ENCODE measurements at regions not wholly inside any gene's neighbourhood (a gene's known extent, or its start where the extent isn't known, plus 50 kb on each side); places are given as distances from the start of the nearest gene placed in this dataset.
"Not testable (repeated sequence)": the region's sequence is repeated elsewhere in the genome, so short reads cannot be mapped to it uniquely, and the experiment has no call there.

DNA sequence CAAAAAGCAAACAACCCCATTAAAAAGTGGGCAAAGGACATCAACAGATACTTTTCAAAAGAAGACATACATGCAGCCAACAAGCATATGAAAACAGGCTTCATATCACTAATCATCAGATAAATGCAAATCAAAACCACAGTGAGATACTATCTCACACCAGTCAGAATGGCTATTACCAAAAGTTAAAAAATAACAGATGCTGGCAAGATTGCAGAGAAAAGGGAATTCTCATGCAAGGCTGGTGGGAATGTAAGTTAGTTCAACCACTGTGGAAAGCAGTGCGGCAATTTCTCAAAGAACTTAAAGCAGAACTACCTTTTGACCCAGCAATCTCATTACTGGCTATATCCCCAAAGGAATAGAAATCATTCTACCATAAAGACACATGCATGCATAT lies 260.8 kb downstream of the C11orf87 start:
- DNase-seq = not testable (repeated sequence)

DNA sequence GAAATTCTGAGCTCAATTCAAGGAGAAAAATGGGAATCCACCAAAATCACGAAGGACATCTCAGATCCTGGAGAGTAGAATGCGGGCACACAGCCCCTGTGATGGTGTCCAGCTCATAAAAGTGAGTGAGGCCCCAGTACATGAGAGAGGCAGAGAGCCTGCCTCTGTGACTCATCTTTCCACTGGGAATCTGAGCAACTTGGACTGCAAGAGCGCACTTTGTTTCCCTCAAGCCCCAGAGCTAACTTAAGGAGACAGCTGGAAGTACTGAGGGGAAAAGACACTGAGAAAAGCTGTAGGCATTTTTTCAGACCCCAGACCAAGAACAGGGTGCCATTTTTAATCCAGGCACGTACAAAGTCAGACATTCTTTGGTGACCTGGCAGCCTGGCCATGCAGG lies 273.7 kb downstream of the C11orf87 start:
- DNase-seq = no peak

DNA sequence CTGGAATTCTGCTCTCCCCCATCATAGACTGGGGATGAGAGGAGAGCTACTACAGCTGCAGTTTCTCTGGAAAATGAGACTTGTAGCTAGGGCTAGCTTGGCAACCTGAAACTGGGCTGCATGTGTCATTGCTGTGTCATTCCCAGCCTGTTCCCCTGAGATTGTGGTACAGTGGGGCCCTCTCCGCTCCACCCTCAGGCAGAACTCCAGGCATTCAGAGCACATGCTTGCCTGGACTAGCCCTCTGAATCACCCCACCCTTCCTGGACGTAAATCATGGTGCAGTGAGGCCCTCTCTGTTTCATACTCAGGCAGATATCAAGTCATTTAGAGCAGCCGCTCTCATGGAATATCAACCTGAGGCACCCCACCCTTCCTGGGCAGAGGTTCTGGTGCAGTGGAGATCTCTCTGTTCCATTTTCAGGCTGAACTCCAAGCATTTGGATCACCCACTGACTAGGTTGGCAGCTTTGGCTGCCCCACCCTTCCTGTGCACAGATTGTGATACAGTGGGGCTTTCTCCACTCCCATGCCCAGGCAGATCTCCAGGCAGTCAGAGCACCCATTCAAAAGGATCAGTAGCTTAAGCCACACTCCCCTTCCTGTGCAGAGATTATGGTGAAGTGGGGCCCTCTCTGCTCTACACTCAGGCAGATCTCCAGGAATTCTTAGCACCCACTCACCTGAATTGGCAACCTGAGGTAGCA lies 274.4 kb downstream of the C11orf87 start:
- DNase-seq = no peak

DNA sequence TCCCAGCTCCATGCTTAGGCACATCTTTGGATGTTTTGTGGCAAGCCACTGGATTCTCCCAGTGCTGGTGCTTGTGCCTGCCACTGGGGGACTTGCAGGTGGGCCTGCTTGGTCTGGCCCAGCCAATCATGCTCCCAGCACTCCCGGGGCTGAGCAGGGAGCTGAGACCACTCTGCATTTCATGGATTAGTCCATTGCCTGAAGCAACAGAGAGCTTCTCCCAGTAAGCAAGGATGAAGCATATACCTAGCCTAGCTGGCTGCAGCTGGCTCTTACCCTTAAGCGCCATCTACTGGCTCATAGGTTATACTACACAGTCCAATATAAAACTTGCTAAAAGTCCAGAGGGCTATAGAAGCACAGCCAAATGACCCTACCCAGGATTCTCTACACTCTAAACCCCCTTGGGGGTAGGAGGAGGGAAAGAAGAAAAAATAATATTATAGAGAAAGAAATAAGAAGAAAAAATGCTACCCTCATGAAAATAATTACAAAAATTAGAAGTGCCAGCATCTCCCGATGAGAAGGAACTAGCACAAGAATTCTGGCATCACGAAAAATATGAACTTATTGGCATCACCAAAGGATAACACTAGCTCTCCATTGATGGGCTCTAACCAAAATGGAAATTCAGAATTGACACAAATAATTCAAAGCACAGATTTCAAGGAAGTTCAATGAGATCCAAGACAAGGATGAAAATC lies 275.3 kb downstream of the C11orf87 start:
- peak; percentile 28 for DNase-seq

DNA sequence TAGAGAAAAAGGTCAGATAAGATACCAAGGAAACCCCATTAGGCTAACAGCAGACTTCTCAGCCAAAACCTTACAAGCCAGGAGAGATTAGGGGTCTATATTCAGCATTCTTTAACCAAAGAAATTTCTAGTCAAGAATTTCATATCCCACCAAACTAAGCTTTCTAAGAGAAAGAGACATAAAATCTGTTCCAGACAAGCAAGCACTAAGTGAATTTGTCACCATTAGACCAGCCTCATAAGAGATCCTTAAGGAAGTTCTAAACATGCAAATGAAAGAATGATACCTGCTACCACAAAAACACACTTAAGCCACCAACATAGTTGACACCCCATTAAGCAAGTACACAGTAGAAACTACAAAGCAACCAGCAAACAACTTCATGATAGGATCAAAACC lies 276.2 kb downstream of the C11orf87 start:
- DNase-seq = no peak

DNA sequence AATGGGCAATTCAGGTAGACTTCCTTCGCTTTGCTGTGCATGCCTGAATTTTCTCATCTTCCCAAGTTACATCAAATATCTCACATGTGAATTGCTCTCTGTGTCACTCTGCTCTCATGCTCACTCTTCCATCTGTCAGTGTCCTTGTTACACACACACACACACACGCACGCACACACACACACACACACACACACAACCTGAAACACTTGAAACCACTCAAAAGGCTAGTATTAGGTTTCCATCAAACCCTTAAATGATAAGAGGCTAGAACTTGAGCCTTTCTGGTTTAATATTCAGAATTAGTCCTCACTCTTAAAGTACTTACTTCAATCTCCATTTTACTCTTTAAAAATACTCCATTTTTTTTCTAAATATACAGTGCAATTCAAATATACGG lies 282.4 kb downstream of the C11orf87 start:
- DNase-seq = no peak

DNA sequence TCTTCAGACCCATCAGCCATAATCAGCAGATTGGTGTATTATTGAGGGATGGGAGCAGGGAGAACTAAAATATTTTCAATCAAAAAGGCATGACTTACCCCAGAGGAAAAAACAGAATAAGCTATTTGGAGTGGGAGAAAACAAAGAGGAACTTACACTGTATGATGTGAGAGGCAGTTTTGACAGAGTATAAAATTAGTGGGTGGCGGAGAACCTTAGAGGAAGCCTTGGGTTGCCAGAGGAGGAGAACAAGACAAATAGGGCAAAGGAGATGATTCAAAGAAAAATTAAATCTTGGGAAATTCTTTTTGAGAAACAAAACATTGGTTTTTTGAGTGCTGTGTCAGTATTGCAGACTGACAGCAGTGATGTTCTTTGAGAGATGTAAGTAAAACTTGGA lies 285.0 kb downstream of the C11orf87 start:
- no peak for DNase-seq

DNA sequence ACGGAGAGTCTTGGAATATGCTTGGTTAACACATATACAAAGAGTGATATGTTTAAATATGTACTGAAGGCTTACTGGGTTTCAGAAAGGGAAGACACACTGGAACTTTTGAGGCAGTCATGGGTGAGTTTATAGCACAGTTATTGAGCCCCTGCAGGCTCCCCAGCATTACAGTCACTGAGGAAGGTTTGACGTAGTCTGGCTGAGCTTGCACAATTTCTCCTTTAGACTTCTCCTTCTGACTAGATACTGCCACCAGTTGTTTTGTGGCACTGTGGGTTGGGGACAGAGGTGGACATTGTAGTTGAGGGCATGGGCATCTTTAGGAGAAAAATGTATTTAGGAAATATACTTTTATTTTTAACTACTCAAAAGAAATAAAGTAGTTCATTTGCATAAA lies 285.4 kb downstream of the C11orf87 start:
- DNase-seq = no peak

DNA sequence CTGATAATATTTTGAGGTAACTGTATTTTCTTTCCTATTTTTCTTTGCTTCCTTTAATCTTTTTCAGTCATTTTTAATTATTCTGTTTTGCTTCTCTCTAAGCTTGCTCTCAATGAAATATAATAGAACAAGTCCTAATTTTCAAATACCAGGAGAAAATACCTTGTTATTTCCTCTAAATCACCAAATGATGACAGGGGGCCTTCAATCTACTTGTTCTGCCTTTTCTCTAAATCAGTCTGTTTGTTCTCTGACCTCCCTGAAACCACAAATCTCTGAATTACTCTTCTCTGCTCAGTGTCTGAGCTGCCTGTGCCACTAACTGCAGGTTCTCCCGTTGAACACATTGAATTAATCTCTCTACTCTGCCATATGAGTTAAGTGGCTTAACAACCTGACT lies 286.2 kb downstream of the C11orf87 start:
- no peak for DNase-seq

- DNase-seq = not testable (repeated sequence)
Measured at GRCh38 chr11:109714444-109714843, 292.5 kb downstream of the C11orf87 start.

- not testable (repeated sequence) for DNase-seq
Measured at GRCh38 chr11:109715424-109715823, 293.4 kb downstream of the C11orf87 start.

DNA sequence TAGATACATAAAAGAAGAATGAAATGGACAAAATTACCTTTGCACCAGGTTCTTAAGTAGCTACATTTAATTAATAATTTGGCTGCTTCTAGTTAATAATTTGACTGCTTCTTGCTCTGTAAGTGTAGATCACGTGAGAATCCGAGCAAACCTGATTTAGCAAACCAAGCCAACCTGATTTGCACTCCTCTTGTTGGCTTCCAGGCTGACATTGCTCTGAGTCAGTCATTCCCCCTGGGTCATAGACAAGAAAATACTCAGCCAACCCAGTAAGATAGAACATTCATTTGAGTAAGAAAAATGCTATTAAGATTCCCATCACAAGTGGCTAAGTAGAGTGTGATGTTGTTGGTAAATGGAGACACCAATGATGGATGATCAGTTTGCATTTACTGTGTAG lies 304.1 kb downstream of the C11orf87 start:
- DNase-seq = no peak

- DNase-seq = no peak
Measured at GRCh38 chr11:109728056-109728455, 306.1 kb downstream of the C11orf87 start.

- no peak for DNase-seq
Measured at GRCh38 chr11:109729761-109730160, 307.8 kb downstream of the C11orf87 start.

GRCh38 chr11:109730669-109731068 lies 308.7 kb downstream of the C11orf87 start:
- no peak for DNase-seq

- DNase-seq = no peak
Measured at GRCh38 chr11:109731451-109731850, 309.5 kb downstream of the C11orf87 start.

DNA sequence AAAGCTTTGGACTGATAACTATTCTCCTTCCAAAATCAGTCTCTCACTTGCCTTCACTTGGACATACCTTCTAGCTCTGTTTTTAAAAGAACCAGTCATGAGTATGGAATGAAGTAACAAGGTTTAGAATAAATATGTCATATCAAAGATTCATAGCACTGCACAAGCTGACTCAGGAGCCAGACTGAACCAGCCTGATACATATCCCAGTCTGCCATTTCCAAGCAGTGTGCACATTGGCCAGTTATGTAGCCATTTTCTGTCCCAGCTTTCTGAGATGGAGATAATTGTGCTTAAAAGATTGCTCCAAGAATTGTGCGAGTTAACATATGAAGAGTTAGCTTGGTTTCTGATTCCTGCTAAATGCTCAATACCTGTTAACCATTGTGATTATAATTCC lies 311.3 kb downstream of the C11orf87 start:
- DNase-seq = no peak

DNA sequence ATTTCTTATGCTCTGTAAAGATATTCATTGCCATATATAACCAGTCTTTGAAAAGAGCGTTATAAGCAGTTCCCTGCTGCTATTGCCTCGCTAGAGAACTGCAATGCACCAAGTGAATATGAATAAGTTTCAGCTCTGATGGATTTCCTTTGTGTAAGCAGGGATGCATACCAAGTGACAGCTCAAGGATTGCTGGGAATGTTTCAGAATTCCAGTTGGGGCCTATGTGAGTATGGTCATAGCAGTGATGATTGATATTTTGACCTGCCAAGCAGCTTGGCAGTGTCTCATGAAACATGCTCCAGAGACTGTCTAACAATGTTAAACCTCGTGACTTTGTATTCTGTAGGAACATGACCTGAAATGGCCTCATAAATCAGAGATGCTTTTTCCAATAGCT lies 312.6 kb downstream of the C11orf87 start:
- DNase-seq = no peak

DNA sequence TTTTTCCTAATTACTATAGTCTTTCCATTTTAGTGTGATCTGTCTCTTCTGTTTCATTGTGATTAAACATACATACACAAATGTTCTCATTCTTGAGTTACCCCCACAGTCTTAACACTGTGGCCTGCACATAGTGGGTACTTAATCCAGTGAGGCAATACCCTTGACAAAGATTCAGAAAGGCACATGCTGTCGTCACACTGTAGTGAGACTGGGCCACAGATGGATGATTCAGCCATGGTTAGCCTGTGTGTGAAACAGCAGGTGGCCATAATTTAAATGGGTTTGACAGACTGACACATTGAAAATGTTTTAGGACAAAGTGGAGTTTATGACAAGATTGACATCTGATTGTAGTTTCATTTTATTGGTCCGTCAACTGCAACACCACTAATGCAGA lies 313.1 kb downstream of the C11orf87 start:
- DNase-seq = no peak

DNA sequence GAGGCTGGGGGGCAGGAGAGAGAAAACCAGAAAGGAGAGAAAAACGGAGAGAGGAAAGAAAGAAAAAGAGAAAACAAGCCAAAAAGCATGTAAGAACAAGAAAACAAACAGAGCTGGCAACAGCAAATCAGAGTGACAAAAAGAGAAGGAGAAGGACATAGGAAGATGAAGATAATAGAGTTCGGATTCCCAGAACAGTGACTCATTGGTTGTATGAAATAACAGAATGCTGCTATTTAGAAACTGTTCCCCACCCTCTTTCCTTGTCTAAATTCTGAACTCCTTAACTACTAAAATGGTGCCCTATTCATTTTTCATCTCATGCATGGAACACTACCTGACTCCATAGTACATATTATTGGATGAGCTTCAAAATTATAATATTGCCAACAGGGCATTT lies 317.4 kb downstream of the C11orf87 start:
- DNase-seq = no peak

DNA sequence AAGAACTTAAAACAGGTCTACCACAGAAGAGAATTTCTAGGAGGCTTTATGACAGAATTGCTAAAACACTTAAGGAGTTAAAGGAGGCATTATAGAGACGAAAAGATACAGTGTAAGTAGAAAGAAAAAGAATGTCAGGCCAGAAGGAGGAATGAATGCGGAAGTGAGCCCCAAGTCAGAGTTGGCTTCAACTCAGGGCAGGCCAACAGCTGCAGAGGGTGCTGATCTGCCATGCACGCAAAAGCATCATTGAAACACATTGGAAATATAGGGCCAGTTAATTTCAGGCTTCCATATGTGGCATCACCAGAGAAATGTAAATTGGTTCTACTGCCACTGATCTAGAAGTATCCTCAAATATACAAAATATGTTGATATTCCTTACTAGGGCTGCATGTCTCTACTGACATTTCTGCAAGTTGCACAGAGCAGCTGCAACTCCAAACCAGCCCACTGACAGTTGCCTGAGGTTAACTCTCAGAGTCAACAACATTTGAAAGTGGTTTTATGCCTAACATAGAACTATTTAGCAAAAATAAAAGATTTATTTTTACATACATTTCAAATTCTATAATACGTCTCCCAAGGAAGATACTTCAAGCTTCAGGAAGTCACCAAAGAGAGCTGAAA lies 324.1 kb downstream of the C11orf87 start:
- no peak for DNase-seq

DNA sequence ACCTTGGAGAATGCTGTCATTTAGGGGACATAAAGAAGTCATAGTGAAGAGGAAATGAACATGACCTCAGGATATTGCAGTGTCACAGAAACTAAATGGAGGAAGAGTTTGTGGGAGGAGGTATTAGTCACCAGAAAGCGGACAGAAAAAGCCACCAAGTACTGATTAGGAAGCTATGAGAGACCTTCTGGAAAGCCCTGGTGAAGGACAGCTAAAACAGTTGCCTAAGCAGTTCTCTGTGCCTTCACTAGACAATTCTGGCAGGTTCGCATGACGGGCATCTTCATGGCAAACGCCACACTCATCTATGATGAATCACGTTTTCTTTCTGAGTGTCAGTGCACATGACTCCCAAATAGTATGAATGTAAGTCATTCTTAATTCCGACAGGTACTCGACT lies 325.8 kb downstream of the C11orf87 start:
- DNase-seq = no peak

GRCh38 chr11:109749476-109749875 lies 327.5 kb downstream of the C11orf87 start:
- no peak for DNase-seq

DNA sequence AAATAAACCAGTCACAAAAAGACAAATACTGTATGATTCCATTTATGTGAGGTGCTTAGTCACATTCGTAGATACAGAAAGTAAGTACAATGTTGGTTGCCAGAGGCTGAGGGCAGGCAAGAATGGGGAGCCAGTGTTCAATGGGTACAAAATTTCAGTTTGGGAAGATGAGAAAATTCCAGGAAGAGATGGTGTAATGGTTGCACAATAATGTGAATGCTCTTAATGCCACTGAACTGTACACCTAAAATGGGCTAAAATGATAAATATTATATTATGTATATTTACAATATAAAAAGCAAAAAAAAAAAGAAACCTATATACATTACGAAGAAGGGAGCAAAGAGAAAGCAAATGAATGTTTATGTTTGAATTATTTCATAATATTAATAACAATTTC lies 329.0 kb downstream of the C11orf87 start:
- no peak for DNase-seq

All from activated CD4-positive, alpha-beta T cell treated with anti-CD3 and anti-CD28 coated beads, Interleukin-2, amount 50 U/mL, for 16 hours (primary cell).